ENCODE measurements at regions not wholly inside any gene's neighbourhood (a gene's known extent, or its start where the extent isn't known, plus 50 kb on each side); places are given as distances from the start of the nearest gene placed in this dataset.

- FAIRE-seq (no peak), DNase-seq (ENCODE audit: insufficient read length, low spot score) (no peak)
Observed at GRCh38 chr2:18819566-18819965, 230.2 kb upstream of the NT5C1B start.

GRCh38 chr2:18814387-18814786, 225.0 kb upstream of the NT5C1B start:
- no peak for FAIRE-seq
- no peak for DNase-seq (ENCODE audit: insufficient read length, low spot score)

GRCh38 chr2:18804536-18804935, 215.2 kb upstream of the NT5C1B start:
- DNase-seq (ENCODE audit: insufficient read length, low spot score) (no peak), FAIRE-seq (no peak)

GRCh38 chr2:18803141-18803939, 214.0 kb upstream of the NT5C1B start:
- DNase-seq (ENCODE audit: insufficient read length, low spot score) (no peak), FAIRE-seq (no peak)

- no peak for DNase-seq (ENCODE audit: insufficient read length, low spot score)
- FAIRE-seq, result no peak
Observed at GRCh38 chr2:18800240-18800971, 211.0 kb upstream of the NT5C1B start.

- FAIRE-seq, result no peak
Observed at GRCh38 chr2:18799397-18799796, 210.0 kb upstream of the NT5C1B start.

GRCh38 chr2:18797133-18797845, 207.9 kb upstream of the NT5C1B start:
- DNase-seq (ENCODE audit: insufficient read length, low spot score) (no peak), FAIRE-seq (no peak)

More at GRCh38 chr2:18799397-18799796, 210.0 kb upstream of the NT5C1B start:
- DNase-seq (ENCODE audit: insufficient read length, low spot score), result no peak

GRCh38 chr2:18795906-18796305, 206.5 kb upstream of the NT5C1B start:
- DNase-seq (ENCODE audit: insufficient read length, low spot score) (no peak), FAIRE-seq (no peak)

GRCh38 chr2:18792684-18793083, 203.3 kb upstream of the NT5C1B start:
- DNase-seq (ENCODE audit: insufficient read length, low spot score), result no peak
- FAIRE-seq, result peak; percentile 68

GRCh38 chr2:18792226-18792629, 202.9 kb upstream of the NT5C1B start:
- FAIRE-seq, result no peak

GRCh38 chr2:18791172-18791797, 201.9 kb upstream of the NT5C1B start:
- no peak for DNase-seq (ENCODE audit: insufficient read length, low spot score)
- no peak for FAIRE-seq

More at GRCh38 chr2:18792226-18792629, 202.9 kb upstream of the NT5C1B start:
- DNase-seq (ENCODE audit: insufficient read length, low spot score), result no peak

- FAIRE-seq, result no peak
- no peak for DNase-seq (ENCODE audit: insufficient read length, low spot score)
Observed at GRCh38 chr2:18790509-18791171, 201.3 kb upstream of the NT5C1B start.

- FAIRE-seq, result no peak
- DNase-seq (ENCODE audit: insufficient read length, low spot score), result no peak
Observed at GRCh38 chr2:18788592-18788991, 199.2 kb upstream of the NT5C1B start.

- FAIRE-seq (no peak), DNase-seq (ENCODE audit: insufficient read length, low spot score) (no peak)
Observed at GRCh38 chr2:18787726-18788125, 198.4 kb upstream of the NT5C1B start.

- DNase-seq (ENCODE audit: insufficient read length, low spot score) (no peak), FAIRE-seq (no peak)
Observed at GRCh38 chr2:18784245-18784644, 194.9 kb upstream of the NT5C1B start.

GRCh38 chr2:18781541-18782280, 192.3 kb upstream of the NT5C1B start:
- DNase-seq (ENCODE audit: insufficient read length, low spot score) (no peak), FAIRE-seq (peak; percentile 69)

GRCh38 chr2:18777250-18777812, 188.0 kb upstream of the NT5C1B start:
- DNase-seq (ENCODE audit: insufficient read length, low spot score), result no peak
- FAIRE-seq, result no peak

- DNase-seq (ENCODE audit: insufficient read length, low spot score) (no peak), FAIRE-seq (no peak)
Observed at GRCh38 chr2:18771212-18771611, 181.8 kb upstream of the NT5C1B start.

- FAIRE-seq, result no peak
- DNase-seq (ENCODE audit: insufficient read length, low spot score), result no peak
Observed at GRCh38 chr2:18763338-18763737, 174.0 kb upstream of the NT5C1B start.
